CD14-positive monocyte (primary cell): ENCODE measurements at regions not wholly inside any gene's neighbourhood (a gene's known extent, or its start where the extent isn't known, plus 50 kb on each side); places are given as distances from the start of the nearest gene placed in this dataset.

Experiments used
- DNase-seq, 3 donors: peaks; one replicate each; pipeline ENCODE4 v3.0.0-alpha.2; 2011 to 2022
- H2AFZ ChIP-seq: 2 replicates; pipeline ENCODE4 v1.6.0; 2012; ENCODE audit warnings: mild to moderate bottlenecking, low read depth, low read length, inconsistent platforms; ENCODE audit not compliant: insufficient read depth, poor library complexity, severe bottlenecking
- H3K27ac ChIP-seq, 2 donors: 1 replicate in 1 of 2; 2 replicates in 1 of 2; pipeline ENCODE4 v1.5.1; 2012 to 2013; ENCODE audit warnings: low read length in 2 of 2, control low read depth in 1 of 2, inconsistent platforms in 1 of 2, low read depth in 1 of 2, mild to moderate bottlenecking in 1 of 2
- H3K27me3 ChIP-seq, 2 donors: one replicate each; pipeline versions ENCODE4 v1.6.0 to v1.6.1; 2011 to 2013; ENCODE audit warnings: low read length in 2 of 2; ENCODE audit not compliant: control insufficient read depth in 2 of 2, insufficient read depth in 2 of 2
- H3K36me3 ChIP-seq, 2 donors: replicated peaks in 1 of 2; 1 replicate in 1 of 2; 2 replicates in 1 of 2; pipeline versions ENCODE4 v1.5.1 to v1.6.1; 2012 to 2013; ENCODE audit warnings: low read length in 2 of 2, control low read depth in 1 of 2, inconsistent platforms in 1 of 2, mild to moderate bottlenecking in 1 of 2; ENCODE audit not compliant: insufficient read depth in 2 of 2, control insufficient read depth in 1 of 2
- H3K4me1 ChIP-seq, 2 donors: 1 replicate in 1 of 2; 2 replicates in 1 of 2; pipeline versions ENCODE4 v1.5.1 to v1.6.1; 2012 to 2013; ENCODE audit warnings: low read length in 2 of 2, control low read depth in 1 of 2, inconsistent platforms in 1 of 2, mild to moderate bottlenecking in 1 of 2, moderate library complexity in 1 of 2; ENCODE audit not compliant: insufficient read depth in 2 of 2, control insufficient read depth in 1 of 2
- H3K4me2 ChIP-seq: replicated peaks from 2 replicates; pipeline ENCODE3; 2012; ENCODE audit warnings: low read length, moderate library complexity, mild to moderate bottlenecking; ENCODE audit not compliant: poor library complexity, severe bottlenecking; ENCODE audit errors: extremely low read depth
- H3K4me3 ChIP-seq, 3 experiments: fragments of 200-600 bp in 1 of 3; sonication (generic) in 1 of 3; replicated peaks in 1 of 3; 1 replicate in 2 of 3; 2 replicates in 1 of 3; pipeline ENCODE4 v1.5.1; 2011 to 2013; ENCODE audit warnings: low read length in 3 of 3, mild to moderate bottlenecking in 3 of 3, control low read depth in 2 of 3, low read depth in 2 of 3, inconsistent platforms in 1 of 3, moderate library complexity in 1 of 3
- H3K79me2 ChIP-seq: 2 replicates; pipeline ENCODE4 v1.6.0; 2012; ENCODE audit warnings: mild to moderate bottlenecking, control low read depth, inconsistent platforms, low read length, moderate library complexity; ENCODE audit not compliant: insufficient read depth
- H3K9ac ChIP-seq: 2 replicates; pipeline ENCODE4 v1.6.0; 2017; ENCODE audit warnings: low read length, mild to moderate bottlenecking; ENCODE audit not compliant: insufficient read depth, poor library complexity, severe bottlenecking
- H3K9me3 ChIP-seq, 2 donors: replicated peaks in 1 of 2; 1 replicate in 1 of 2; 2 replicates in 1 of 2; pipeline versions ENCODE4 v1.5.1 to v1.6.1; 2012 to 2013; ENCODE audit warnings: low read length in 2 of 2, control low read depth in 1 of 2; ENCODE audit not compliant: control insufficient read depth in 1 of 2, insufficient read depth in 1 of 2
- H4K20me1 ChIP-seq: 2 replicates; pipeline ENCODE4 v1.6.0; 2012; ENCODE audit warnings: mild to moderate bottlenecking, low read length, control low read depth, moderate library complexity; ENCODE audit not compliant: insufficient read depth
- H3K27ac Mint-ChIP-seq, 7 donors: one replicate each; pipeline ENCODE4 v1.8.0; 2020; ENCODE audit warnings: mild to moderate bottlenecking in 7 of 7, mixed read lengths in 7 of 7, moderate library complexity in 6 of 7, inconsistent platforms in 2 of 7
- H3K27me3 Mint-ChIP-seq, 3 donors: one replicate each; pipeline ENCODE4 v1.8.0; 2021 to 2022; ENCODE audit warnings: low read depth in 3 of 3, mild to moderate bottlenecking in 3 of 3, mixed read lengths in 3 of 3, moderate library complexity in 3 of 3, inconsistent platforms in 1 of 3
- H3K36me3 Mint-ChIP-seq, 2 donors: one replicate each; pipeline ENCODE4 v1.8.0; 2020; ENCODE audit warnings: mixed read lengths in 2 of 2, inconsistent platforms in 1 of 2, mild to moderate bottlenecking in 1 of 2
- H3K4me1 Mint-ChIP-seq: one replicate; pipeline ENCODE4 v1.8.0; 2020; ENCODE audit warnings: mild to moderate bottlenecking, mixed read lengths
- H3K4me3 Mint-ChIP-seq, 2 donors: one replicate each; pipeline ENCODE4 v1.8.0; 2020; ENCODE audit warnings: mild to moderate bottlenecking in 2 of 2, mixed read lengths in 2 of 2, moderate library complexity in 1 of 2
- H3K9me3 Mint-ChIP-seq, 7 donors: one replicate each; pipeline ENCODE4 v1.8.0; 2020 to 2022; ENCODE audit warnings: mixed read lengths in 7 of 7, mild to moderate bottlenecking in 6 of 7, moderate library complexity in 6 of 7, inconsistent platforms in 2 of 7
- WGBS: methylation state at CpG from one replicate; pipeline ENCODE4 v1.1.5; 2013; ENCODE audit warnings: missing lambda C conversion rate; ENCODE audit not compliant: insufficient coverage; 5-methylcytosine and 5-hydroxymethylcytosine counted together
- intact Hi-C, 2 donors: fragments of 100-400 bp; cut with micrococcal nuclease; formaldehyde crosslinking; loops; one replicate each; pipeline versions ENCODE4 v1.15.0 to v1.15.1; 2023
- TF ChIP-seq, protein P1 (sequence below): fragments of 200-600 bp; IDR thresholded peaks from one replicate; pipeline ENCODE4 v1.8.0; 2022; ENCODE audit warnings: antibody characterized with exemption, mild to moderate bottlenecking

DNA sequence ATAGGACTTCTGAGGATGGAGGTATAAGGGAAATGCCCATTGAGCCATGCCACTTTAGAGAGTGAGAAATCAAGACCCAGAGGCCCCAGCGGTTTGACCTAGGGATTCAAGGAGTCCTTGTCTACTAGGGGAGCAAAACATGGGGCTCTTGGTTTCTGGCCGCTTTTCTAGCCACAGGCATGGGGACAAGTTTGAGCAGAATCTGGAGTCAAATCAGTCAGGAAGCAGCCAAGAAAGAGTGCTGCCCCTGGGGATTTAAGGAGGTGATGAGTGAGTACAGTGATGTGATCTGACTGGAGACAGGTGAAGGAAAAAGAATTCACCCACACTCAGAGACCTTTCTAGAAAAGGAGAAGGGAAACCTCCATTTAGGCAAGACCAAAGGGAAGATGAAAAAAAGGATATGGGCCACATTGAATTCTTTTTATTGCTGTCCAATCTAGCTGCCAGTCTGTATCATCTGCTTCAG lies 244.0 kb upstream of the TBC1D5 start:
- peaks cover 18% of the 10 kb centered on the region for H3K4me1 Mint-ChIP-seq
- no peak for DNase-seq
- Histone ChIP-seq H3K27me3 (no peaks in the 10 kb centered on the region), H2AFZ (no peak overlapping the region), H3K9ac (no peak overlapping the region), H3K79me2 (no peaks in the 10 kb centered on the region), H4K20me1 (no peaks in the 10 kb centered on the region), H3K27ac (no peak overlapping the region), H3K4me3 (no peak overlapping the region), H3K4me2 (no peak overlapping the region), H3K4me1 (peaks cover 12 to 13% of the 10 kb centered on the region in 2 donors), H3K36me3 (no peaks in the 10 kb centered on the region), H3K9me3 (no peaks in the 10 kb centered on the region)
- WGBS: 100% methylated on average over 1 of the region's 2 CpGs
- no peaks in the 10 kb centered on the region for H3K27me3 Mint-ChIP-seq
- TF ChIP-seq, protein P1, sequence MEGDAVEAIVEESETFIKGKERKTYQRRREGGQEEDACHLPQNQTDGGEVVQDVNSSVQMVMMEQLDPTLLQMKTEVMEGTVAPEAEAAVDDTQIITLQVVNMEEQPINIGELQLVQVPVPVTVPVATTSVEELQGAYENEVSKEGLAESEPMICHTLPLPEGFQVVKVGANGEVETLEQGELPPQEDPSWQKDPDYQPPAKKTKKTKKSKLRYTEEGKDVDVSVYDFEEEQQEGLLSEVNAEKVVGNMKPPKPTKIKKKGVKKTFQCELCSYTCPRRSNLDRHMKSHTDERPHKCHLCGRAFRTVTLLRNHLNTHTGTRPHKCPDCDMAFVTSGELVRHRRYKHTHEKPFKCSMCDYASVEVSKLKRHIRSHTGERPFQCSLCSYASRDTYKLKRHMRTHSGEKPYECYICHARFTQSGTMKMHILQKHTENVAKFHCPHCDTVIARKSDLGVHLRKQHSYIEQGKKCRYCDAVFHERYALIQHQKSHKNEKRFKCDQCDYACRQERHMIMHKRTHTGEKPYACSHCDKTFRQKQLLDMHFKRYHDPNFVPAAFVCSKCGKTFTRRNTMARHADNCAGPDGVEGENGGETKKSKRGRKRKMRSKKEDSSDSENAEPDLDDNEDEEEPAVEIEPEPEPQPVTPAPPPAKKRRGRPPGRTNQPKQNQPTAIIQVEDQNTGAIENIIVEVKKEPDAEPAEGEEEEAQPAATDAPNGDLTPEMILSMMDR: no peak
- no peaks in the 10 kb centered on the region for H3K36me3 Mint-ChIP-seq
- intact Hi-C loops: no loop called here
- H3K9me3 Mint-ChIP-seq: peaks cover 0 to 3% (median 1%) of the 10 kb centered on the region in 7 donors
- no peak overlapping the region for H3K4me3 Mint-ChIP-seq
- H3K27ac Mint-ChIP-seq: peak overlapping the region in 1 of 7 donors; percentile 10

DNA sequence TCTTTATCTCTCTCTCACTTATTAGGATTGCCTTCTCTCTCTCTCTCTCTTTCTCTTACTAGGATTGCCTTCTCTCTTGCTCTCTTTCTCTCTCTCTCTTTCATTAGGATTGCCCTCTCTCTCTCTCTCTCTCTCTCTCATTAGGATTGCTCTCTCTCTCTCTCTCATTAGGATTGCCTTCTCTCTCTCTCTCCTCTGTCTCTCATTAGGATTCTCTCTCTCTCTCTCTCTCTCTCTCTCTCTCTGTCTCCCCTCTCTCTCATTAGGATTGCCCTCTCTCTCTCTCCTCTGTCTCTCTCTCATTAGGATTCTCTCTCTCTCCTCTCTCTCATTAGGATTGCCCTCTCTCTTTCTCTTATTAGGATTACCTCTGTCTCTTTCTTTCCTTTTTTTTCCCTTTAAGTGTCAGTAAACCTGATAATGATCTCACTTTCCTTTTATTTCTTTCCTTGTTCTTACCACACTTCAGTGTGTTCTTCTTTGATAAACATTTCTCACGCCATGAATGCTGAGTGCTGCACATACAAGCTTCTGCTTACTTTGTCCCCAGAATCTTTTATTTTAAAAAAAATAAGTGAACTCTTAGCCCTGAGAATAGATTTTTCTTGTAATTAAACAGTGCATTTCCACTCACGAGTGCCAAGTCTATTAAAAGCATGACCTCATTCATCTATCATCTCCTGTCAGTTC lies 243.4 kb upstream of the TBC1D5 start:
- H3K9ac ChIP-seq: no peak overlapping the region
- no peaks in the 10 kb centered on the region for H3K27me3 Mint-ChIP-seq
- no peak overlapping the region for H3K4me2 ChIP-seq
- no peak overlapping the region for H3K27ac Mint-ChIP-seq
- peak overlapping the region; percentile 12 for H2AFZ ChIP-seq
- H3K4me3 ChIP-seq: no peak overlapping the region
- H3K27me3 ChIP-seq: no peaks in the 10 kb centered on the region
- peaks cover 17 to 19% of the 10 kb centered on the region in 2 donors for H3K4me1 ChIP-seq
- no peak for DNase-seq
- no peak overlapping the region for H3K27ac ChIP-seq
- H3K36me3 Mint-ChIP-seq: no peaks in the 10 kb centered on the region
- peaks cover 0 to 2% (median under 1%) of the 10 kb centered on the region in 7 donors for H3K9me3 Mint-ChIP-seq
- WGBS: no CpG with 5 or more reads among the region's 2 CpGs
- intact Hi-C loops: no loop called here
- H4K20me1 ChIP-seq: no peaks in the 10 kb centered on the region
- no peaks in the 10 kb centered on the region for H3K9me3 ChIP-seq
- H3K79me2 ChIP-seq: no peaks in the 10 kb centered on the region
- TF ChIP-seq, protein P1: no peak
- no peaks in the 10 kb centered on the region for H3K36me3 ChIP-seq
- no peak overlapping the region for H3K4me3 Mint-ChIP-seq
- peaks cover 24% of the 10 kb centered on the region for H3K4me1 Mint-ChIP-seq
